ENCODE measurements at regions not wholly inside any gene's neighbourhood (a gene's known extent, or its start where the extent isn't known, plus 50 kb on each side); places are given as distances from the start of the nearest gene placed in this dataset.

GRCh38 chr5:51859624-51860023 lies 476.4 kb downstream of the ISL1 start:
- no peak overlapping the region; the same call in 1 of the 2 replicates for H2AFZ ChIP-seq (ENCODE audit: low read length)
- H3K79me2 ChIP-seq (ENCODE audit: control insufficient read depth in 1 of 2, insufficient read depth in 2 of 2, low read length in 2 of 2) = no peaks in the 10 kb centered on the region
- no peak overlapping the region for H3K9ac ChIP-seq (replicated peaks in 1 of 4; ENCODE audit: extremely low read depth in 1 of 4, low read depth in 3 of 4, low read length in 3 of 4)
- H3K23ac ChIP-seq (ENCODE audit: insufficient read length) = no peak overlapping the region
- FAIRE-seq = peak; percentile 13
- no peaks in the 10 kb centered on the region for H3K27me3 ChIP-seq (replicated peaks in 1 of 4; ENCODE audit: control insufficient read depth in 3 of 4, extremely low read depth in 1 of 4, insufficient read depth in 3 of 4, low read length in 3 of 4)
- no peak overlapping the region for H2BK20ac ChIP-seq (ENCODE audit: low read length)
- H3K4me2 ChIP-seq (ENCODE audit: insufficient read depth in 1 of 2, low read depth in 2 of 2, low read length in 2 of 2) = no peak overlapping the region; a peak in 1 of 4 replicates
- H2BK15ac ChIP-seq (ENCODE audit: low read length) = no peak overlapping the region
- 57% methylated on average over 4 of the region's 4 CpGs; no CpG with 5 or more reads in 1 of the 2 experiments for WGBS, 2 experiments (ENCODE audit: extremely low coverage in 1 of 2, insufficient coverage in 1 of 2, insufficient read length in 1 of 2, insufficient replicate concordance in 2 of 2, low coverage in 1 of 2, low lambda C conversion rate in 2 of 2, missing lambda C conversion rate in 1 of 2)
- H4K91ac ChIP-seq (replicated peaks; ENCODE audit: insufficient read length, low read length) = no peak overlapping the region
- no peak overlapping the region for H2AK5ac ChIP-seq (ENCODE audit: low read depth, low read length)
- DNase-seq (ENCODE audit: low read depth in 1 of 2, low spot score in 2 of 2) = no peak
- no peaks in the 10 kb centered on the region for H3K23me2 ChIP-seq (ENCODE audit: low read depth, low read length)
- H4K5ac ChIP-seq (ENCODE audit: insufficient read length, low read depth, low read length) = peak overlapping the region; percentile 12
- H3K56ac ChIP-seq (replicated peaks; ENCODE audit: insufficient read length, low read depth, low read length) = no peak overlapping the region
- no peak overlapping the region for H3K4ac ChIP-seq (replicated peaks; ENCODE audit: insufficient read length, low read depth, low read length)
- no peak overlapping the region for H4K8ac ChIP-seq (ENCODE audit: extremely low read depth, insufficient read depth, low read length)
- H3K79me1 ChIP-seq (ENCODE audit: low read depth, low read length) = no peaks in the 10 kb centered on the region
- ChIA-PET CTCF (ENCODE audit: partially characterized antibody) (interaction anchor here (0.6 kb wide), 1 partner anchor 34 kb away, joined by 3 read pairs; no protein-coding TSS in a partner anchor), POLR2A (ENCODE audit: partially characterized antibody) (no interaction called here)
- peaks cover 0 to 2% (median 0%) of the 10 kb centered on the region in 4 experiments; a peak in 1 of 7 replicates for H3K4me1 ChIP-seq (replicated peaks in 1 of 4; ENCODE audit: control insufficient read depth in 3 of 4, insufficient read depth in 4 of 4, low read length in 3 of 4)
- H3K18ac ChIP-seq (ENCODE audit: extremely low read depth, low read length) = no peak overlapping the region
- no peak overlapping the region for H2BK5ac ChIP-seq (ENCODE audit: low read depth, low read length)
- no peak overlapping the region for H3K14ac ChIP-seq (ENCODE audit: insufficient read length)
- H2BK120ac ChIP-seq (replicated peaks; ENCODE audit: low read depth, low read length) = no peak overlapping the region
- H4K20me1 ChIP-seq (replicated peaks in 1 of 2; ENCODE audit: control insufficient read depth in 1 of 2, insufficient read depth in 2 of 2, low read length in 2 of 2) = no peaks in the 10 kb centered on the region
- no peaks in the 10 kb centered on the region for H3K9me3 ChIP-seq (ENCODE audit: insufficient read depth in 2 of 2, low read depth in 1 of 2, low read length in 1 of 2)
- no peaks in the 10 kb centered on the region for H3K36me3 ChIP-seq (ENCODE audit: control insufficient read depth in 2 of 4, insufficient read depth in 4 of 4, low read length in 3 of 4)
- no peak overlapping the region for H2BK12ac ChIP-seq (ENCODE audit: low read depth, low read length)
- no peak overlapping the region for H3K27ac ChIP-seq (ENCODE audit: low read depth, low read length)
- TF ChIP-seq POU5F1 (IDR thresholded peaks at IDR 0.05; ENCODE audit: low read depth, low read length) (no peak), RNF2 (IDR thresholded peaks at IDR 0.05; ENCODE audit: borderline replicate concordance, low read depth, low read length, missing control alignments, poor library complexity, severe bottlenecking) (no peak), JUN (IDR thresholded peaks at IDR 0.05; ENCODE audit: low read depth, low read length) (no peak), GTF2F1 (IDR thresholded peaks at IDR 0.05; ENCODE audit: borderline replicate concordance, low read depth, low read length) (no peak), MAX (IDR thresholded peaks at IDR 0.05) (no peak), CTCF (IDR thresholded peaks at IDR 0.05; ENCODE audit: control extremely low read depth in 1 of 3, insufficient read depth in 1 of 3, low read depth in 1 of 3, low read length in 3 of 3) (no peak), HDAC2 (IDR thresholded peaks at IDR 0.05; ENCODE audit: borderline replicate concordance in 1 of 2, low read depth in 2 of 2, low read length in 2 of 2) (no peak), RAD21 (IDR thresholded peaks at IDR 0.05 in 1 of 2, conservative IDR thresholded peaks at IDR 0.05 in 1 of 2; ENCODE audit: low read depth in 2 of 2, low read length in 2 of 2) (no peak), POLR2A (IDR thresholded peaks at IDR 0.05; ENCODE audit: control extremely low read depth in 1 of 2, low read depth in 2 of 2, low read length in 2 of 2) (no peak)
- no peak overlapping the region for H3K4me3 ChIP-seq (ENCODE audit: extremely low read depth in 1 of 4, insufficient read depth in 2 of 4, low read depth in 3 of 4, low read length in 4 of 4)
